SK-N-SH treated with all-trans-retinoic acid at 6 μM for 48 hours (cell line): ENCODE measurements at regions not wholly inside any gene's neighbourhood (a gene's known extent, or its start where the extent isn't known, plus 50 kb on each side); places are given as distances from the start of the nearest gene placed in this dataset.
"Not testable (repeated sequence)": the region's sequence is repeated elsewhere in the genome, so short reads cannot be mapped to it uniquely, and the experiment has no call there.

Experiments
- ATAC-seq: fragments of 200-7000 bp; cut with Tn5 transposase; 3 replicates; pipeline ENCODE4 v1.9.1; 2020; ENCODE audit warnings: mild to moderate bottlenecking, moderate library complexity
- ARNTL ChIP-seq: fragments of 450-650 bp; formaldehyde crosslinking; IDR thresholded peaks from 2 replicates; pipeline ENCODE4 v1.5.0; 2020; ENCODE audit warnings: low read depth, mild to moderate bottlenecking, moderate library complexity, borderline replicate concordance
- BACH2 ChIP-seq: fragments of 250-450 bp; sonication (Bioruptor Pico); IDR thresholded peaks from 2 replicates; pipeline ENCODE4 v1.9.0; 2021; ENCODE audit warnings: mild to moderate bottlenecking, borderline replicate concordance
- CREB5 ChIP-seq: fragments of 250-450 bp; sonication (Bioruptor Pico); IDR thresholded peaks from 2 replicates; pipeline ENCODE4 v1.5.1; 2020; ENCODE audit warnings: low read depth, mild to moderate bottlenecking, moderate library complexity
- CSDC2 ChIP-seq: fragments of 250-450 bp; sonication (Bioruptor Pico); IDR thresholded peaks from 2 replicates; pipeline ENCODE4 v1.5.0; 2020; ENCODE audit warnings: mild to moderate bottlenecking, moderate library complexity
- CSRNP3 ChIP-seq: fragments of 250-450 bp; sonication (Bioruptor Pico); IDR thresholded peaks from 2 replicates; pipeline ENCODE4 v1.5.1; 2021; ENCODE audit warnings: mild to moderate bottlenecking, moderate library complexity
- ESRRG ChIP-seq: fragments of 250-450 bp; sonication (Bioruptor Pico); IDR thresholded peaks from 2 replicates; pipeline ENCODE4 v1.6.1; 2021; ENCODE audit warnings: mild to moderate bottlenecking
- GLIS3 ChIP-seq: fragments of 250-450 bp; sonication (Bioruptor Pico); IDR thresholded peaks from 2 replicates; pipeline ENCODE4 v1.5.0; 2020; ENCODE audit warnings: mild to moderate bottlenecking, moderate library complexity
- ISL1 ChIP-seq: fragments of 250-450 bp; sonication (Bioruptor Pico); IDR thresholded peaks from 2 replicates; pipeline ENCODE4 v2.1.2; 2022; ENCODE audit warnings: mild to moderate bottlenecking, moderate library complexity
- OSR1 ChIP-seq: fragments of 250-450 bp; sonication (Bioruptor Pico); IDR thresholded peaks from 2 replicates; pipeline ENCODE4 v1.8.0; 2022; ENCODE audit warnings: moderate library complexity, mild to moderate bottlenecking, inconsistent platforms
- PATZ1 ChIP-seq: fragments of 250-450 bp; sonication (Bioruptor Pico); IDR thresholded peaks from 2 replicates; pipeline ENCODE4 v1.8.0; 2020; ENCODE audit warnings: mild to moderate bottlenecking, moderate library complexity, borderline replicate concordance
- PPARA ChIP-seq: fragments of 250-450 bp; sonication (Bioruptor Pico); IDR thresholded peaks from 2 replicates; pipeline ENCODE4 v1.5.0; 2020; ENCODE audit warnings: mild to moderate bottlenecking, borderline replicate concordance
- RARB ChIP-seq: fragments of 250-450 bp; sonication (Bioruptor Pico); IDR thresholded peaks from 2 replicates; pipeline ENCODE4 v1.8.0; 2021; ENCODE audit warnings: mild to moderate bottlenecking, moderate library complexity
- SNAI2 ChIP-seq: fragments of 250-450 bp; sonication (Bioruptor Pico); IDR thresholded peaks from 2 replicates; pipeline ENCODE4 v1.5.0; 2020; ENCODE audit warnings: mild to moderate bottlenecking, moderate library complexity
- TCF4 ChIP-seq: fragments of 250-450 bp; sonication (Bioruptor Pico); IDR thresholded peaks from 2 replicates; pipeline ENCODE4 v1.8.0; 2021; ENCODE audit warnings: mild to moderate bottlenecking, moderate library complexity, borderline replicate concordance
- TOX ChIP-seq: fragments of 250-450 bp; sonication (Bioruptor Pico); IDR thresholded peaks from 2 replicates; pipeline ENCODE4 v1.8.0; 2021; ENCODE audit warnings: mild to moderate bottlenecking, moderate library complexity, borderline replicate concordance
- TSHZ2 ChIP-seq: fragments of 250-450 bp; sonication (Bioruptor Pico); IDR thresholded peaks from 2 replicates; pipeline ENCODE4 v1.5.0; 2020; ENCODE audit warnings: mild to moderate bottlenecking, moderate library complexity
- ZC3H10 ChIP-seq: fragments of 250-450 bp; sonication (Bioruptor Pico); IDR thresholded peaks from 2 replicates; pipeline ENCODE4 v1.5.1; 2021; ENCODE audit warnings: mild to moderate bottlenecking, moderate library complexity
- ZFP3 ChIP-seq: fragments of 250-450 bp; sonication (Bioruptor Pico); IDR thresholded peaks from 2 replicates; pipeline ENCODE4 v1.5.0; 2020; ENCODE audit warnings: mild to moderate bottlenecking, moderate library complexity
- ZFP30 ChIP-seq: fragments of 450-650 bp; formaldehyde crosslinking; IDR thresholded peaks from 2 replicates; pipeline ENCODE4 v1.5.0; 2022; ENCODE audit warnings: mild to moderate bottlenecking, moderate library complexity
- ZNF565 ChIP-seq: fragments of 450-650 bp; formaldehyde crosslinking; conservative IDR thresholded peaks from 2 replicates; pipeline ENCODE4 v1.5.0; 2020; ENCODE audit warnings: low read depth, mild to moderate bottlenecking, moderate library complexity
- ZNF70 ChIP-seq: fragments of 450-650 bp; formaldehyde crosslinking; IDR thresholded peaks from 2 replicates; pipeline ENCODE4 v1.5.0; 2020; ENCODE audit warnings: mild to moderate bottlenecking, moderate library complexity
- ZNF8 ChIP-seq: fragments of 450-650 bp; formaldehyde crosslinking; IDR thresholded peaks from 2 replicates; pipeline ENCODE4 v1.5.0; 2020; ENCODE audit warnings: mild to moderate bottlenecking, moderate library complexity

DNA sequence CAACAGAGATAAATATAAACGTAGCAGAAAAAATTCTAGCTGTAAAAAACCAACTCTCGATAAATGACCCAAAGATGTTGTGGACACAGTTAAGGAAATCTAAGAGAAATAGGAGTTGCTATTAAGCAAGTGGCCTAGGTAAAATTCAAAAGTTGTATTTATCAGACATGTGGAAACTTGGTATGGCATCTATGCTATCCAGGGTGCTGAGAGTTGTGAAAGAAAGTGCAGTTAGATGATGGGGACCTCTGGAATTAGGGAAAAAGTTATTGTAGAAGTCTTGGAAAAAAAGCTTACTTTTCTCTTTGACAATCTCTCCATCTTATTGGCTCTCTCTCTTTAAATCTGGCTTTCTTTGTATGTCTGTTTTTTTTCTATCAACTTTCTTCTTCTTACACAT is 1090.9 kb downstream of the TBL1XR1 start:
- TF ChIP-seq ESRRG (no peak), ZNF565 (CRISPR knock-in tag) (no peak), GLIS3 (CRISPR knock-in tag) (no peak), ZFP30 (CRISPR knock-in tag) (no peak), SNAI2 (CRISPR knock-in tag) (no peak), CSDC2 (no peak), RARB (no peak), ZC3H10 (CRISPR knock-in tag) (no peak), ZFP3 (CRISPR knock-in tag) (no peak), ARNTL (CRISPR knock-in tag) (no peak), TOX (CRISPR knock-in tag) (no peak), TCF4 (CRISPR knock-in tag) (no peak), OSR1 (no peak)
- no peak for ATAC-seq

- no peak for ATAC-seq
- TF ChIP-seq ZNF70 (CRISPR knock-in tag) (no peak), PATZ1 (no peak)
Measured at GRCh38 chr3:176097027-176097426, 1100.3 kb downstream of the TBL1XR1 start.

DNA sequence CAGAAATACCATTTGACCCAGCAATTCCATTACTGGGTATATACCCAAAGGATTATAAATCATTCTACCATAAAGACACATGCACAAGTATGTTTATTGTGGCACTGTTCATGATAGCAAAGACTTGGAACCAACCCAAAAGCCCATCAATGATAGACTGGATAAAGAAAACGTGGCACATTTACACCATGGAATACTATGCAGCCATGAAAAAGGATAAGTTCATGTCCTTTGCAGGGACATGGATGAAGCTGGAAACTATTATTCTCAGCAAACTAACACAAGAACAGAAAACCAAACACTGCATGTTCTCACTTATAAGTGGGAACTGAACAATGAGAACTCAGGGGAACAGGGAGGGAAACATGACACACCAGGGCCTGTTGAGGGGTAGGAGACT is 1103.4 kb downstream of the TBL1XR1 start:
- ATAC-seq = not testable (repeated sequence)

DNA sequence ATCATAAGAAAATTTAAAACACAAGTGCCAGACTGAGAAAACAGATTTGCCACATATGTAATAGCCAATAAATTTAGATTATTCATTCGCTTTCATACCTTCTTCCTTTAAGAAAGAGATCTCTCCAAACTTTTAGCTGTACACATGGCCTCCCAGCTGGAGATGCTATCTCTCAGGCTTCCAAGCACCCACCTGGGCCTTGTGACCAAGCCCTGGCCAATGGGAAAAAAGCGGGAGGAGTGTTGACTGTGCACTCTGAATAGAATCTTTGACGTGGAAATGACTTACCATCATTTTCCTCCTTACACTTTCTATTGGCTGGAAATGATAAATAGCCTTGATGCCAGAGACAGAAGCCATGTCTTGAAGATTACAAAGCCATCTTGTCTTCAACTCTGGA is 1106.6 kb downstream of the TBL1XR1 start:
- TF ChIP-seq ZFP3 (CRISPR knock-in tag) (no peak), ZC3H10 (CRISPR knock-in tag) (no peak), ESRRG (no peak), TOX (CRISPR knock-in tag) (no peak), TCF4 (CRISPR knock-in tag) (no peak), PATZ1 (no peak), PPARA (CRISPR knock-in tag) (no peak), ZNF565 (CRISPR knock-in tag) (no peak), BACH2 (CRISPR knock-in tag) (no peak), GLIS3 (CRISPR knock-in tag) (no peak)
- no peak for ATAC-seq

DNA sequence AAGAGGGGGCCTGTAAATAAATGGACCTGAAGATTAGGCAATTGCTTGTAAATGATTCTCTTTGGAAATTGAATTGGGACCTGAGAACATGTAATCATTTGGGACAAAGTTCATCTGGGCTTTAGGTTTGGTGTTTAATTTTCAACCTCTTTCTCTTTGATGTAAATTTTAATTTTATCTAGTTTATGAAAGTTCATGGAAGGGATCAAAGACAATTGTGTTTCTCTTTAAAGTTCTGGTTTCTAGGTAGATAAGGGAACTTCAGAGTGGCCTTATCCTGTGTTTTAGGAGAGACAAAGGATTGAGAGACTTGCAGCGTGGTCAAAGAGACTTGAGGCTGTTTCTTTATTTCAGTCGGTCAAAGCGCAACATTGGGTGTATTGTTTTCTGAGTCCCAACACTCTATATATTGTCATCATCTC is 1108.3 kb downstream of the TBL1XR1 start:
- TF ChIP-seq PPARA (CRISPR knock-in tag) (no peak), TCF4 (CRISPR knock-in tag) (no peak), TOX (CRISPR knock-in tag) (no peak), ISL1 (no peak), SNAI2 (CRISPR knock-in tag) (no peak), ZNF8 (CRISPR knock-in tag) (no peak), ZNF565 (CRISPR knock-in tag) (no peak), CSRNP3 (CRISPR knock-in tag) (no peak), ZFP3 (CRISPR knock-in tag) (no peak), ARNTL (CRISPR knock-in tag) (no peak), OSR1 (no peak), CREB5 (CRISPR knock-in tag) (no peak), ZNF70 (CRISPR knock-in tag) (no peak), PATZ1 (no peak), ESRRG (no peak), TSHZ2 (CRISPR knock-in tag) (no peak), BACH2 (CRISPR knock-in tag) (no peak), GLIS3 (CRISPR knock-in tag) (no peak)
- ATAC-seq = no peak
